ENCODE measurements at regions not wholly inside any gene's neighbourhood (a gene's known extent, or its start where the extent isn't known, plus 50 kb on each side); places are given as distances from the start of the nearest gene placed in this dataset.

DNA sequence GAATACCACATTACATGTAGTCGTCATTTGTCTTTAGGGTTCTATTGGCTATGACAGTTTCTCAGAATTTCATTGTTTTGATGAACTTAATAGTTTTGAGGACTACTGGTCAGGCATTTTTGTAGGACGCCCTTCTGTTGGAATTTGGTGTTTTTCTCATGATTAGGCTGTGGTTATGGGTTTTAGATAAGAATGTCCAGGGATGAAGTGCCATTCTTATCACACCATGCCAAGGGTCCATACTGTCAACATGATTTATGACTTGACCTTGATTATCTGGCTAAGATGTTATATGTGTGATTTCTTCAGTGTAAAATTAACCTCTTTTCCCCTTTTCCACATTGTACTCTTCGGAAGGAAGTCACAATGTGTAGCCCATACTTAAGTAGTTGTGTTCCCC, 135.3 kb downstream of the DIPK2A start:
- TF ChIP-seq EP300 (conservative IDR thresholded peaks at IDR 0.05; ENCODE audit: poor library complexity, severe bottlenecking), result no peak
- TF ChIP-seq, protein P1, sequence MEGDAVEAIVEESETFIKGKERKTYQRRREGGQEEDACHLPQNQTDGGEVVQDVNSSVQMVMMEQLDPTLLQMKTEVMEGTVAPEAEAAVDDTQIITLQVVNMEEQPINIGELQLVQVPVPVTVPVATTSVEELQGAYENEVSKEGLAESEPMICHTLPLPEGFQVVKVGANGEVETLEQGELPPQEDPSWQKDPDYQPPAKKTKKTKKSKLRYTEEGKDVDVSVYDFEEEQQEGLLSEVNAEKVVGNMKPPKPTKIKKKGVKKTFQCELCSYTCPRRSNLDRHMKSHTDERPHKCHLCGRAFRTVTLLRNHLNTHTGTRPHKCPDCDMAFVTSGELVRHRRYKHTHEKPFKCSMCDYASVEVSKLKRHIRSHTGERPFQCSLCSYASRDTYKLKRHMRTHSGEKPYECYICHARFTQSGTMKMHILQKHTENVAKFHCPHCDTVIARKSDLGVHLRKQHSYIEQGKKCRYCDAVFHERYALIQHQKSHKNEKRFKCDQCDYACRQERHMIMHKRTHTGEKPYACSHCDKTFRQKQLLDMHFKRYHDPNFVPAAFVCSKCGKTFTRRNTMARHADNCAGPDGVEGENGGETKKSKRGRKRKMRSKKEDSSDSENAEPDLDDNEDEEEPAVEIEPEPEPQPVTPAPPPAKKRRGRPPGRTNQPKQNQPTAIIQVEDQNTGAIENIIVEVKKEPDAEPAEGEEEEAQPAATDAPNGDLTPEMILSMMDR (IDR thresholded peaks at IDR 0.05; ENCODE audit: poor library complexity, severe bottlenecking), result no peak
- TF ChIP-seq EZH2 (IDR thresholded peaks at IDR 0.05; ENCODE audit: borderline replicate concordance, insufficient read depth, low read length, poor library complexity, severe bottlenecking), result no peak
- TF ChIP-seq TAF1 (IDR thresholded peaks at IDR 0.05; ENCODE audit: low read depth), result no peak
- TF ChIP-seq RAD21 (conservative IDR thresholded peaks at IDR 0.05), result no peak
- TF ChIP-seq POLR2AphosphoS5 (IDR thresholded peaks at IDR 0.05), result no peak
